ENCODE measurements at regions not wholly inside any gene's neighbourhood (a gene's known extent, or its start where the extent isn't known, plus 50 kb on each side); places are given as distances from the start of the nearest gene placed in this dataset.

DNA sequence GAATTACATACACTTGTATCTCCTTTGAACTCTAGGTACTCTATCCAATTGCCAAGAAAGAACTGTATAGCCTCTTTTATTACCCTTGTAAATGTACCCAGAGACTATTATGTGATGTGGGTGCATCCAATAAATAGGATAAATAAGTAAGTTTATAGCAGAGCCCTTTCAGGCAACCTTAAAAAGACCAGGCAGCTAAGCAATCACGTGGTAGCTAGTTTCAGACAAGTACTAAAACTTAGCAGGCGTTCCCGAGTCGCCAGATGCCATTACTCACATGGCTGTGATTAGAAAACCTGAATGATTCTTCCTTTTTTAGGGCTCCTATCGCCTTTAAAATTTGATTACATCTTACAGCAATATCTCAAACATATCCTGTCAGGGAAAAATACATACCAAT, 1303.0 kb downstream of the EFNB2 start:
- DNase-seq (ENCODE audit: low spot score in 2 of 2): no peak
- no peak overlapping the region for H3K4me3 ChIP-seq (ENCODE audit: low read depth, poor library complexity, severe bottlenecking)
- WGBS, 2 donors: 56 to 59% methylated on average over 5 of the region's 5 CpGs
- TF ChIP-seq, protein P1, sequence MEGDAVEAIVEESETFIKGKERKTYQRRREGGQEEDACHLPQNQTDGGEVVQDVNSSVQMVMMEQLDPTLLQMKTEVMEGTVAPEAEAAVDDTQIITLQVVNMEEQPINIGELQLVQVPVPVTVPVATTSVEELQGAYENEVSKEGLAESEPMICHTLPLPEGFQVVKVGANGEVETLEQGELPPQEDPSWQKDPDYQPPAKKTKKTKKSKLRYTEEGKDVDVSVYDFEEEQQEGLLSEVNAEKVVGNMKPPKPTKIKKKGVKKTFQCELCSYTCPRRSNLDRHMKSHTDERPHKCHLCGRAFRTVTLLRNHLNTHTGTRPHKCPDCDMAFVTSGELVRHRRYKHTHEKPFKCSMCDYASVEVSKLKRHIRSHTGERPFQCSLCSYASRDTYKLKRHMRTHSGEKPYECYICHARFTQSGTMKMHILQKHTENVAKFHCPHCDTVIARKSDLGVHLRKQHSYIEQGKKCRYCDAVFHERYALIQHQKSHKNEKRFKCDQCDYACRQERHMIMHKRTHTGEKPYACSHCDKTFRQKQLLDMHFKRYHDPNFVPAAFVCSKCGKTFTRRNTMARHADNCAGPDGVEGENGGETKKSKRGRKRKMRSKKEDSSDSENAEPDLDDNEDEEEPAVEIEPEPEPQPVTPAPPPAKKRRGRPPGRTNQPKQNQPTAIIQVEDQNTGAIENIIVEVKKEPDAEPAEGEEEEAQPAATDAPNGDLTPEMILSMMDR (IDR thresholded peaks at IDR 0.05): no peak
- TF ChIP-seq POLR2A (IDR thresholded peaks at IDR 0.05): no peak
- intact Hi-C loops (cut with DNase I; ENCODE audit: low total_unique reads): loop anchor here (1.0 kb wide), 1 partner anchor 11 kb away; no protein-coding TSS in a partner anchor

- WGBS, 2 donors: 80 to 84% methylated on average over 7 of the region's 7 CpGs
- TF ChIP-seq, protein P1 (IDR thresholded peaks at IDR 0.05): no peak
- TF ChIP-seq POLR2A (IDR thresholded peaks at IDR 0.05): no peak
- no peak overlapping the region for H3K4me3 ChIP-seq (ENCODE audit: low read depth, poor library complexity, severe bottlenecking)
Observed at GRCh38 chr13:105232006-105232405, 1303.5 kb downstream of the EFNB2 start.

GRCh38 chr13:105231579-105231978, 1303.9 kb downstream of the EFNB2 start:
- TF ChIP-seq POLR2A (IDR thresholded peaks at IDR 0.05): no peak
- TF ChIP-seq, protein P1 (IDR thresholded peaks at IDR 0.05): no peak
- DNase-seq (ENCODE audit: low spot score in 2 of 2): no peak
- H3K4me3 ChIP-seq (ENCODE audit: low read depth, poor library complexity, severe bottlenecking): no peak overlapping the region
- 85 to 91% methylated on average over 2 of the region's 2 CpGs for WGBS, 2 donors
- intact Hi-C loops (cut with DNase I; ENCODE audit: low total_unique reads): no loop called here

More at GRCh38 chr13:105232006-105232405, 1303.5 kb downstream of the EFNB2 start:
- no peak for DNase-seq (ENCODE audit: low spot score in 2 of 2)
- intact Hi-C loops (cut with DNase I; ENCODE audit: low total_unique reads): loop anchor here (1.0 kb wide), 1 partner anchor 11 kb away; no protein-coding TSS in a partner anchor

DNA sequence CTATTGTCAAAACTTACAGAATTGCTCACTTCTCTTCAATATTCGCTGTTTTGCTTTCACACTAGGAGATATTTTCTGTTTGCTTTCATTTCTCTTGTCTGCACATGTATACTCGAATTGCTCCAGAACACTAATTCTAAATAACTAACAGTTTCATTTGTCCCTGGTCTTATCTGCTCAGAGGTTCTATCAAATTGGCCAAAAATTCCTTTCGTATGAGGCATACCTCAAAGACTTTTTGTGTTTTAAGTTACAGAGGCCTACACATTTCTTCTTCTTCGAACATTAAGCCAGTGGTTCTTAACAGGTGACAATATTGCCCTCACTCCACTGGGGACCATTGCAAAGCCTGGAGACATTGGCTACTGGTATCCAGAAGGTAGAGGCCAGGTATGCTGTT, 1314.6 kb downstream of the EFNB2 start:
- WGBS, 2 donors: 83 to 89% methylated on average over 4 of the region's 4 CpGs
- no peak for TF ChIP-seq POLR2A (IDR thresholded peaks at IDR 0.05)
- TF ChIP-seq, protein P1 (IDR thresholded peaks at IDR 0.05): no peak

DNA sequence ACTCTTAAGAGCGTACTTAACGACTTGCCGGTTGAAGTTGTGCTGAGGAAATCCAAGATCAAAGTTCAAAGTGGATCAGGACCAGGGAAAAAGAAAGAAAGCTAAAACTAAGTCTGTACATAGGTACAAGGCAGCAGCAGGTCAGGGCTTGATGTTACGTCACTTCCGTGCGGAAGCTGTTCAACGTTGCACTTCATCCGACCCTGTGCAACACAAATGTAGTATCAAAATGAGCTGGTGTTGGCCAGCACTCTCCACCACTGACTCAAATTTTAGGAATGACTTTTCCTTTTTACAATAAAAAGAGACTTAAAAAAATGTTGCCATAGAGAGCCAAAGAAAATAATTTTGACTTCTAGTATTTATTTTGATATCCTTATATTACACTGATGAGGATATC, 1315.4 kb downstream of the EFNB2 start:
- intact Hi-C loops (cut with DNase I; ENCODE audit: low total_unique reads): no loop called here
- no peak for DNase-seq (ENCODE audit: low spot score in 2 of 2)
- H3K4me3 ChIP-seq (ENCODE audit: low read depth, poor library complexity, severe bottlenecking): no peak overlapping the region
- TF ChIP-seq, protein P1 (IDR thresholded peaks at IDR 0.05): no peak
- no peak for TF ChIP-seq POLR2A (IDR thresholded peaks at IDR 0.05)
- whole genome bisulfite sequencing, 2 donors: 75 to 82% methylated on average over 8 of the region's 8 CpGs

More for the DNA sequence above, 1314.6 kb downstream of the EFNB2 start:
- no peak overlapping the region for H3K4me3 ChIP-seq (ENCODE audit: low read depth, poor library complexity, severe bottlenecking)
- no peak for DNase-seq (ENCODE audit: low spot score in 2 of 2)
- intact Hi-C loops (cut with DNase I; ENCODE audit: low total_unique reads): no loop called here

GRCh38 chr13:105219651-105220050, 1315.8 kb downstream of the EFNB2 start:
- DNase-seq (ENCODE audit: low spot score in 2 of 2): no peak
- no peak for TF ChIP-seq POLR2A (IDR thresholded peaks at IDR 0.05)
- TF ChIP-seq, protein P1 (IDR thresholded peaks at IDR 0.05): no peak
- WGBS, 2 donors: 61 to 63% methylated on average over 1 of the region's 1 CpG
- intact Hi-C loops (cut with DNase I; ENCODE audit: low total_unique reads): no loop called here
- no peak overlapping the region for H3K4me3 ChIP-seq (ENCODE audit: low read depth, poor library complexity, severe bottlenecking)

All from lower leg skin (tissue), 4 donors.